Ovary (tissue), 7 donors: ENCODE measurements at regions not wholly inside any gene's neighbourhood (a gene's known extent, or its start where the extent isn't known, plus 50 kb on each side); places are given as distances from the start of the nearest gene placed in this dataset.

ENCODE experiments used
- DNase-seq, 5 donors: peaks; one replicate each; pipeline ENCODE4 v3.0.0-alpha.2; 2019 to 2020
- H3K27ac ChIP-seq, 2 donors: fragments of 200-600 bp; one replicate each; pipeline versions ENCODE4 v1.5.1 to v1.8.0; 2019 to 2022
- H3K27me3 ChIP-seq: fragments of 200-600 bp; one replicate; pipeline ENCODE4 v1.8.0; 2022
- H3K36me3 ChIP-seq: fragments of 200-600 bp; sonication (generic); one replicate; pipeline ENCODE4 v1.5.1; 2019
- H3K4me1 ChIP-seq: one replicate; pipeline ENCODE4 v1.8.1; 2013; ENCODE audit warnings: mild to moderate bottlenecking, moderate library complexity; ENCODE audit not compliant: insufficient read depth
- H3K4me3 ChIP-seq: fragments of 200-600 bp; sonication (generic); one replicate; pipeline ENCODE4 v1.5.1; 2017
- H3K9me3 ChIP-seq, 2 donors: fragments of 200-600 bp in 1 of 2; sonication (generic) in 1 of 2; one replicate each; pipeline versions ENCODE4 v1.5.1 to v1.8.1; 2013 to 2019; ENCODE audit warnings: mild to moderate bottlenecking in 1 of 2, moderate library complexity in 1 of 2
- CTCF ChIP-seq, 3 donors: fragments of 450-650 bp in 2 of 3; fragments of 200-600 bp in 1 of 3; IDR thresholded peaks; one replicate each; pipeline versions ENCODE4 v1.5.1 to v1.8.0; 2016 to 2022; ENCODE audit warnings: antibody characterized with exemption in 3 of 3, mild to moderate bottlenecking in 1 of 3
- EP300 ChIP-seq: sonication (generic); formaldehyde crosslinking; IDR thresholded peaks from one replicate; pipeline ENCODE4 v1.6.1; 2017; ENCODE audit warnings: antibody characterized with exemption
- POLR2A ChIP-seq: fragments of 450-650 bp; IDR thresholded peaks from one replicate; pipeline ENCODE4 v1.6.1; 2017; ENCODE audit warnings: antibody characterized with exemption, mild to moderate bottlenecking, moderate library complexity
- WGBS, 3 donors: extraction: QIAGEN DNeasy Blood & Tissue Kit in 1 of 3; methylation state at CpG; one replicate each; pipeline versions ENCODE4 v1.1.5 to v1.1.7; 2013 to 2017; 5-methylcytosine and 5-hydroxymethylcytosine counted together
- intact Hi-C, 4 donors: fragments of 100-400 bp; cut with DNase I; formaldehyde crosslinking; loops; one replicate each; pipeline versions ENCODE4 v1.11.0 to v1.15.1; 2022 to 2023
- donor health status: DM: no; HTN: no; CAD: no; lungs with moderate emphysema.
- donor health status: DM: no; HTN: no; CAD: no.
- donor health status: Bipolar disorder and iron deficiency.
- donor health status: DM: no; HTN: no; CAD: no.
- donor health status: DM: yes; HTN: yes; CAD: no.

GRCh38 chr7:116356333-116356965 lies 143.1 kb upstream of the CAV2 start:
- Histone ChIP-seq H3K36me3 (no peaks in the 10 kb centered on the region), H3K9me3 (no peaks in the 10 kb centered on the region), H3K27me3 (no peaks in the 10 kb centered on the region), H3K4me1 (peaks cover 24% of the 10 kb centered on the region), H3K27ac (no peak overlapping the region), H3K4me3 (no peak overlapping the region)
- TF ChIP-seq CTCF (IDR thresholded peaks at IDR 0.05), result no peak
- intact Hi-C loops, result loop anchor here in 1 of 4 donors (5.0 kb wide), 1 partner anchor 171 kb away; the partner anchor contains the start of gene CAV1
- 93 to 100% (median 95%) methylated on average over 1 of the region's 1 CpG for WGBS, 3 donors
- DNase-seq, result no peak

- H3K9me3 ChIP-seq, result no peaks in the 10 kb centered on the region
- H3K36me3 ChIP-seq, result no peaks in the 10 kb centered on the region
- H3K27ac ChIP-seq, result no peak overlapping the region
- no peaks in the 10 kb centered on the region for H3K27me3 ChIP-seq
- TF ChIP-seq EP300, result no peak
- TF ChIP-seq POLR2A, result no peak
- TF ChIP-seq CTCF (IDR thresholded peaks at IDR 0.05), result no peak
- DNase-seq, result no peak
- H3K4me3 ChIP-seq, result no peak overlapping the region
- WGBS, 3 donors, result 47 to 75% (median 49%) methylated on average over 2 of the region's 2 CpGs
- intact Hi-C loops, result loop anchor here in 1 of 4 donors (5.0 kb wide), 1 partner anchor 170 kb away; the partner anchor contains the start of gene CAV1
- H3K4me1 ChIP-seq, result peaks cover 24% of the 10 kb centered on the region
Observed at GRCh38 chr7:116356979-116357378, 142.6 kb upstream of the CAV2 start.

GRCh38 chr7:116357781-116358670 lies 141.5 kb upstream of the CAV2 start:
- no peak for DNase-seq
- TF ChIP-seq POLR2A (no peak), EP300 (no peak), CTCF (IDR thresholded peaks at IDR 0.05) (no peak)
- H3K36me3 ChIP-seq, result no peaks in the 10 kb centered on the region
- no peaks in the 10 kb centered on the region for H3K9me3 ChIP-seq
- WGBS, 3 donors, result 66 to 76% (median 75%) methylated on average over 5 of the region's 5 CpGs
- H3K27me3 ChIP-seq, result no peaks in the 10 kb centered on the region
- intact Hi-C loops, result loop anchor here in 1 of 4 donors (5.0 kb wide), 1 partner anchor 169 kb away; the partner anchor contains the start of gene CAV1
- H3K4me1 ChIP-seq, result peaks cover 24% of the 10 kb centered on the region
- no peak overlapping the region for H3K27ac ChIP-seq
- H3K4me3 ChIP-seq, result no peak overlapping the region

GRCh38 chr7:116361767-116362166 lies 137.8 kb upstream of the CAV2 start:
- intact Hi-C loops, result no loop called here
- no peak overlapping the region for H3K4me3 ChIP-seq
- no peak overlapping the region for H3K27ac ChIP-seq
- no peak for DNase-seq
- TF ChIP-seq EP300, result no peak
- TF ChIP-seq CTCF (IDR thresholded peaks at IDR 0.05), result no peak
- no peak for TF ChIP-seq POLR2A
- WGBS, 3 donors, result 87 to 92% (median 87%) methylated on average over 3 of the region's 3 CpGs
- H3K36me3 ChIP-seq, result no peaks in the 10 kb centered on the region
- no peaks in the 10 kb centered on the region for H3K9me3 ChIP-seq
- no peaks in the 10 kb centered on the region for H3K27me3 ChIP-seq
- H3K4me1 ChIP-seq, result peaks cover 7% of the 10 kb centered on the region
